ENCODE measurements at regions not wholly inside any gene's neighbourhood (a gene's known extent, or its start where the extent isn't known, plus 50 kb on each side); places are given as distances from the start of the nearest gene placed in this dataset.

GRCh38 chr22:49320714-49321476, 506.8 kb downstream of the BRD1 start:
- no peak overlapping the region for H3K4me3 ChIP-seq (ENCODE audit: low read depth, low read length)
- in situ Hi-C loops (cut with HindIII; ENCODE audit: low sequenced_read_pairs): no loop called here
- no peak for DNase-seq (ENCODE audit: low read depth)
- no peak for TF ChIP-seq CTCF (IDR thresholded peaks at IDR 0.05; ENCODE audit: low read depth, low read length, missing control alignments)

- no peak for TF ChIP-seq CTCF (IDR thresholded peaks at IDR 0.05; ENCODE audit: low read depth, low read length, missing control alignments)
- no peak overlapping the region for H3K4me3 ChIP-seq (ENCODE audit: low read depth, low read length)
- in situ Hi-C loops (cut with HindIII; ENCODE audit: low sequenced_read_pairs): no loop called here
- DNase-seq (ENCODE audit: low read depth): no peak
These were observed 510.3 kb downstream of the BRD1 start for GRCh38 chr22:49317369-49317768.

- H3K4me3 ChIP-seq (ENCODE audit: low read depth, low read length): no peak overlapping the region
- in situ Hi-C loops (cut with HindIII; ENCODE audit: low sequenced_read_pairs): no loop called here
- DNase-seq (ENCODE audit: low read depth): no peak
These were observed 515.1 kb downstream of the BRD1 start for GRCh38 chr22:49312601-49313000.

GRCh38 chr22:49310354-49310753, 517.3 kb downstream of the BRD1 start:
- no peak for TF ChIP-seq CTCF (IDR thresholded peaks at IDR 0.05; ENCODE audit: low read depth, low read length, missing control alignments)
- H3K4me3 ChIP-seq (ENCODE audit: low read depth, low read length): no peak overlapping the region
- in situ Hi-C loops (cut with HindIII; ENCODE audit: low sequenced_read_pairs): no loop called here
- DNase-seq (ENCODE audit: low read depth): no peak

More at GRCh38 chr22:49312601-49313000, 515.1 kb downstream of the BRD1 start:
- TF ChIP-seq CTCF (IDR thresholded peaks at IDR 0.05; ENCODE audit: low read depth, low read length, missing control alignments): no peak

GRCh38 chr22:49308300-49308699, 519.4 kb downstream of the BRD1 start:
- no peak overlapping the region for H3K4me3 ChIP-seq (ENCODE audit: low read depth, low read length)
- no peak for TF ChIP-seq CTCF (IDR thresholded peaks at IDR 0.05; ENCODE audit: low read depth, low read length, missing control alignments)
- no peak for DNase-seq (ENCODE audit: low read depth)
- in situ Hi-C loops (cut with HindIII; ENCODE audit: low sequenced_read_pairs): no loop called here

- DNase-seq (ENCODE audit: low read depth): no peak
- H3K4me3 ChIP-seq (ENCODE audit: low read depth, low read length): no peak overlapping the region
- TF ChIP-seq CTCF (IDR thresholded peaks at IDR 0.05; ENCODE audit: low read depth, low read length, missing control alignments): no peak
- in situ Hi-C loops (cut with HindIII; ENCODE audit: low sequenced_read_pairs): no loop called here
These were observed 519.8 kb downstream of the BRD1 start for GRCh38 chr22:49307870-49308269.
